ENCODE measurements at regions not wholly inside any gene's neighbourhood (a gene's known extent, or its start where the extent isn't known, plus 50 kb on each side); places are given as distances from the start of the nearest gene placed in this dataset.
"Not testable (repeated sequence)": the region's sequence is repeated elsewhere in the genome, so short reads cannot be mapped to it uniquely, and the experiment has no call there.

- in situ Hi-C loops (cut with MboI; ENCODE audit: low sequenced_read_pairs, unreplicated experiment), result no loop called here
- no peak for DNase-seq (ENCODE audit: low spot score)
- TF ChIP-seq CTCF (IDR thresholded peaks at IDR 0.05; ENCODE audit: borderline replicate concordance, control extremely low read depth, extremely low read depth, insufficient read depth, missing control alignments), result no peak
Measured at GRCh38 chr5:9818340-9818845, 188.2 kb upstream of the TAS2R1 start.

- DNase-seq (ENCODE audit: low spot score), result no peak
- no peak for TF ChIP-seq CTCF (IDR thresholded peaks at IDR 0.05; ENCODE audit: borderline replicate concordance, control extremely low read depth, extremely low read depth, insufficient read depth, missing control alignments)
- in situ Hi-C loops (cut with MboI; ENCODE audit: low sequenced_read_pairs, unreplicated experiment), result no loop called here
Measured at GRCh38 chr5:9817819-9818218, 187.7 kb upstream of the TAS2R1 start.

GRCh38 chr5:9815051-9815450 lies 184.9 kb upstream of the TAS2R1 start:
- in situ Hi-C loops (cut with MboI; ENCODE audit: low sequenced_read_pairs, unreplicated experiment), result no loop called here
- DNase-seq (ENCODE audit: low spot score), result no peak
- TF ChIP-seq CTCF (IDR thresholded peaks at IDR 0.05; ENCODE audit: borderline replicate concordance, control extremely low read depth, extremely low read depth, insufficient read depth, missing control alignments), result no peak

GRCh38 chr5:9813305-9813704 lies 183.2 kb upstream of the TAS2R1 start:
- no peak for TF ChIP-seq CTCF (IDR thresholded peaks at IDR 0.05; ENCODE audit: borderline replicate concordance, control extremely low read depth, extremely low read depth, insufficient read depth, missing control alignments)
- in situ Hi-C loops (cut with MboI; ENCODE audit: low sequenced_read_pairs, unreplicated experiment), result no loop called here
- DNase-seq (ENCODE audit: low spot score), result no peak

GRCh38 chr5:9807366-9807765 lies 177.2 kb upstream of the TAS2R1 start:
- DNase-seq (ENCODE audit: low spot score); in situ Hi-C loops (cut with MboI; ENCODE audit: low sequenced_read_pairs, unreplicated experiment): not testable (repeated sequence)

GRCh38 chr5:9801908-9802307 lies 171.8 kb upstream of the TAS2R1 start:
- in situ Hi-C loops (cut with MboI; ENCODE audit: low sequenced_read_pairs, unreplicated experiment), result no loop called here
- TF ChIP-seq CTCF (IDR thresholded peaks at IDR 0.05; ENCODE audit: borderline replicate concordance, control extremely low read depth, extremely low read depth, insufficient read depth, missing control alignments), result no peak
- DNase-seq (ENCODE audit: low spot score), result no peak

- in situ Hi-C loops (cut with MboI; ENCODE audit: low sequenced_read_pairs, unreplicated experiment), result no loop called here
- no peak for TF ChIP-seq CTCF (IDR thresholded peaks at IDR 0.05; ENCODE audit: borderline replicate concordance, control extremely low read depth, extremely low read depth, insufficient read depth, missing control alignments)
Measured at GRCh38 chr5:9799606-9800005, 169.5 kb upstream of the TAS2R1 start.

More at GRCh38 chr5:9799606-9800005, 169.5 kb upstream of the TAS2R1 start:
- DNase-seq (ENCODE audit: low spot score), result no peak
